ENCODE measurements at regions not wholly inside any gene's neighbourhood (a gene's known extent, or its start where the extent isn't known, plus 50 kb on each side); places are given as distances from the start of the nearest gene placed in this dataset.

DNA sequence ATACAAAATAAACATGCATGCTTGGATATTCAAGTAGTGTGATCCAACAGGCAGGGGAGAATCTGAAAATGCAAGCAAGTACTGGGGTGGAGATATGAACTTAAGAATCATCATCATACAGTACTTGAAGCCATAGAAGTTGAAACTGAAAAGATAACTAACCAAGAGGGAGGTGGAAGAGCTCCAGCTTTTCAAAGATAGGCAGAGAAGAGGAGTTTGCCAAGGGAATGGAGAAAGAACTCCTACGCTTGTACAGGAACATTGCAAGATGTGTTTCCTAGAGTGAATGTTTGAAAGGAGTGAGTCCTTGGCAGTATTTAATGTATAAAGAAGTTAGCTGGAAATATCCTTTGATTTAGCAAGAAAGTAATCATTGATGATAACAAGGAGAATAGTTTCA is 106.2 kb upstream of the FRMPD4 start:
- TF ChIP-seq, protein P1, sequence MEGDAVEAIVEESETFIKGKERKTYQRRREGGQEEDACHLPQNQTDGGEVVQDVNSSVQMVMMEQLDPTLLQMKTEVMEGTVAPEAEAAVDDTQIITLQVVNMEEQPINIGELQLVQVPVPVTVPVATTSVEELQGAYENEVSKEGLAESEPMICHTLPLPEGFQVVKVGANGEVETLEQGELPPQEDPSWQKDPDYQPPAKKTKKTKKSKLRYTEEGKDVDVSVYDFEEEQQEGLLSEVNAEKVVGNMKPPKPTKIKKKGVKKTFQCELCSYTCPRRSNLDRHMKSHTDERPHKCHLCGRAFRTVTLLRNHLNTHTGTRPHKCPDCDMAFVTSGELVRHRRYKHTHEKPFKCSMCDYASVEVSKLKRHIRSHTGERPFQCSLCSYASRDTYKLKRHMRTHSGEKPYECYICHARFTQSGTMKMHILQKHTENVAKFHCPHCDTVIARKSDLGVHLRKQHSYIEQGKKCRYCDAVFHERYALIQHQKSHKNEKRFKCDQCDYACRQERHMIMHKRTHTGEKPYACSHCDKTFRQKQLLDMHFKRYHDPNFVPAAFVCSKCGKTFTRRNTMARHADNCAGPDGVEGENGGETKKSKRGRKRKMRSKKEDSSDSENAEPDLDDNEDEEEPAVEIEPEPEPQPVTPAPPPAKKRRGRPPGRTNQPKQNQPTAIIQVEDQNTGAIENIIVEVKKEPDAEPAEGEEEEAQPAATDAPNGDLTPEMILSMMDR (IDR thresholded peaks at IDR 0.05), result no peak
- TF ChIP-seq POLR2AphosphoS5 (IDR thresholded peaks at IDR 0.05), result no peak

Measured in breast epithelium (tissue), 3 donors.